Gastrocnemius medialis (tissue), 4 donors: ENCODE measurements at regions not wholly inside any gene's neighbourhood (a gene's known extent, or its start where the extent isn't known, plus 50 kb on each side); places are given as distances from the start of the nearest gene placed in this dataset.

Experiments
- POLR2A ChIP-seq, 2 donors: fragments of 450-650 bp; IDR thresholded peaks; one replicate each; pipeline ENCODE4 v1.6.1; 2017; ENCODE audit warnings: antibody characterized with exemption in 2 of 2, mild to moderate bottlenecking in 2 of 2, moderate library complexity in 2 of 2
- TF ChIP-seq, protein P1 (sequence below), 5 experiments: fragments of 450-650 bp in 3 of 5; fragments of 200-600 bp in 2 of 5; sonication (generic) in 2 of 5; IDR thresholded peaks in 4 of 5; conservative IDR thresholded peaks in 1 of 5; 1 replicate in 4 of 5; 2 replicates in 1 of 5; pipeline ENCODE4 v1.5.1; 2016 to 2019; ENCODE audit warnings: antibody characterized with exemption in 5 of 5, mild to moderate bottlenecking in 3 of 5, moderate library complexity in 3 of 5

DNA sequence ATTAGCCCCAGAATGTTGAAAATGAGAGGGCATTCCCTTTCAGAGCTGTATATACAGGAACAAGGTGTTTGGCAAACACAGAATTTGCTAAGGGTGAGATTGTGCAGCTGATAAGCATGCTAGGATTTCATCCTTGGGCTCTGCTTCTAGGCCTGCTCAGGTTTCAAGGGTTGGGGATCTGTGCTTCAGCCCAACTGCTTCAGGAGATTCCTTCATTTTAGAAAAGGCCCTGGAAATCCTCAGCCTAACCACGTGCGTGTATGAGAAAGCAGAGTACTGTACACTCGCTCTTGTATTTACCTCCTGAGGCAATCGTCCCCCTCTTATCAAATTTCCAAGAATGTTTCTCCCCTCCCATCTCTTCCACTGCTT, 291.6 kb upstream of the ARGLU1 start:
- TF ChIP-seq, protein P1, sequence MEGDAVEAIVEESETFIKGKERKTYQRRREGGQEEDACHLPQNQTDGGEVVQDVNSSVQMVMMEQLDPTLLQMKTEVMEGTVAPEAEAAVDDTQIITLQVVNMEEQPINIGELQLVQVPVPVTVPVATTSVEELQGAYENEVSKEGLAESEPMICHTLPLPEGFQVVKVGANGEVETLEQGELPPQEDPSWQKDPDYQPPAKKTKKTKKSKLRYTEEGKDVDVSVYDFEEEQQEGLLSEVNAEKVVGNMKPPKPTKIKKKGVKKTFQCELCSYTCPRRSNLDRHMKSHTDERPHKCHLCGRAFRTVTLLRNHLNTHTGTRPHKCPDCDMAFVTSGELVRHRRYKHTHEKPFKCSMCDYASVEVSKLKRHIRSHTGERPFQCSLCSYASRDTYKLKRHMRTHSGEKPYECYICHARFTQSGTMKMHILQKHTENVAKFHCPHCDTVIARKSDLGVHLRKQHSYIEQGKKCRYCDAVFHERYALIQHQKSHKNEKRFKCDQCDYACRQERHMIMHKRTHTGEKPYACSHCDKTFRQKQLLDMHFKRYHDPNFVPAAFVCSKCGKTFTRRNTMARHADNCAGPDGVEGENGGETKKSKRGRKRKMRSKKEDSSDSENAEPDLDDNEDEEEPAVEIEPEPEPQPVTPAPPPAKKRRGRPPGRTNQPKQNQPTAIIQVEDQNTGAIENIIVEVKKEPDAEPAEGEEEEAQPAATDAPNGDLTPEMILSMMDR (IDR thresholded peaks at IDR 0.05 in 4 of 5, conservative IDR thresholded peaks at IDR 0.05 in 1 of 5): no peak
- no peak for TF ChIP-seq POLR2A (IDR thresholded peaks at IDR 0.05)
